Activated CD8-positive, alpha-beta memory T cell treated with anti-CD3 and anti-CD28 coated beads, Interleukin-2, amount 50 U/mL, for 1 hour (primary cell): ENCODE measurements at regions not wholly inside any gene's neighbourhood (a gene's known extent, or its start where the extent isn't known, plus 50 kb on each side); places are given as distances from the start of the nearest gene placed in this dataset.

Experiments used
- DNase-seq: peaks from one replicate; pipeline ENCODE4 v3.0.0-alpha.2; 2020; ENCODE audit errors: extremely low read depth

DNA sequence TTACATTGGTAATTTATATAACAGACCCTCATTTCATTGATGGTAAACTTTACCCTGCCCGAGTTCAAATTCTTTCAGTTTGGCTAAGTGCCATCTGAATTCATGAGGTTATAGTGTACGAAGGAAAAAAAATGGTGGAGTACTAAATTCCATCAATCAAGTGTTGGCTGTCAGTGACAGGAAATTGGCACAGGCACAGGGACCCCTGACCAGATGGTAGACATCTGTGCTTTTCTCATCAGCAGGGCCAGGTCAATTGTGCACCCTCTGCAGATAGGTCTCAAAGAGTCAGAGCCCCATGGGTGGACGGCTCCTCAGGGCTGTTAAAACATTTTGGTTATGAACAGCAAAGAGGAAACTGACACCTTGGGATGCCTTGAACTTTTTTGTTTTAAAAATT, 439.2 kb downstream of the SETBP1 start:
- no peak for DNase-seq

DNA sequence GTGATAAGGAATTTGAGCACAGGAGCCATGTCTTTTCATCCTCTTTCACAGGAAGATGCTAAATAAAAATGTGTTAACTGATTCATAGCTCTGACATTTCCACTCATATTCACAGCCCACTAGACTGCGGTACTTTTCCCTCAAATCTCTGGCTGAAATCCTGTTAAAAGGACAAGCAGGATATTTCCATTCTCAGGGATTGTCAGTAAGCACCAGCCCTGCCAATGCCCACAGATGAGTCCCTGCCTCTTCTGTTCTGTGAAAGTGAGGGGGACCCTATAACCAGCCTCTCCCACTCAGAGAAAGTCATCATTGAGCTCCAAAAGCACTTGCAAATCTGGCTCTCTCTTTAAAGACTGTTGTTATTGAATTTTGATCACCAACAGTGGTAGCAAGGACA, 440.5 kb downstream of the SETBP1 start:
- no peak for DNase-seq

GRCh38 chr18:45122506-45122905, 441.8 kb downstream of the SETBP1 start:
- no peak for DNase-seq

DNA sequence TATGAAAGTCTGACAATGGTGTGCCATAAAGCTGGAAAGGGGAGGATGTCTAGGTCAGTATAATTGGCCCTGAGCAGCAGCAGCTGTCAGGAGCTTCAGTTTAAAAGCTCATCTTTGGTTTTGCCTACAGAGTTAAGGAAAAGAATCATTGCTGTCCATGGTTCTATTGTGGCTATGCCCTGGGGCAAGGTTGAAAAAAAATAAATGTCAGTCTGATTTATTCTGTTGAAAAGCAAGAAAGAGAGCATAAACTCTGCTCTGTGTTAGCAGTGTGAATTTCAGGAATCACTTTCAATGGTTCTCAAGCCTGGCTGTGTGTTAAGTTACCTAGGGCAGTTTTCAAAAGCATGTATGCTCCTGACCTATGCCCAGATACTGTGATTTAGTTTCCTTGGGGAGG, 446.7 kb downstream of the SETBP1 start:
- DNase-seq, result no peak

- DNase-seq, result no peak
Observed at GRCh38 chr18:45133276-45133675, 452.6 kb downstream of the SETBP1 start.

GRCh38 chr18:45136381-45137086, 455.8 kb downstream of the SETBP1 start:
- DNase-seq, result no peak

- no peak for DNase-seq
Observed at GRCh38 chr18:45137087-45137419, 456.4 kb downstream of the SETBP1 start.

DNA sequence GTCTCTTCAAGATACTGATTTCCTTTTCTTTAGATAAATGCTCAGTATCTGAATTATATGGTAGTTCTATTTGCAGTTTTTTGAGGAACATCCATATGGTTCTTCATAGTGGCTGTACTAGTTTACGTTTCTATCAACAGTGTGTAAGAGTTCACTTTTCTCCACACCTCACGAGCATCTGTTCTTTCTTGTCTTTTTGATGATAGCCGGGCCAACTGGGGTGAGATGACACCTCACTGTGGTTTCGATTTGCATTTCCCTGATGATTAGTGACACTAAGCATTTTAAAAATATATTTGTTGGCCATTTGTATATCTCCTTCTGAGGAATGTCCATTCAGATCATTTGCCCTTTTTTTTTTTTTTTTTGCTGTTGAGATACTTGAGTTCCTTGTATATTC, 458.8 kb downstream of the SETBP1 start:
- DNase-seq, result no peak

DNA sequence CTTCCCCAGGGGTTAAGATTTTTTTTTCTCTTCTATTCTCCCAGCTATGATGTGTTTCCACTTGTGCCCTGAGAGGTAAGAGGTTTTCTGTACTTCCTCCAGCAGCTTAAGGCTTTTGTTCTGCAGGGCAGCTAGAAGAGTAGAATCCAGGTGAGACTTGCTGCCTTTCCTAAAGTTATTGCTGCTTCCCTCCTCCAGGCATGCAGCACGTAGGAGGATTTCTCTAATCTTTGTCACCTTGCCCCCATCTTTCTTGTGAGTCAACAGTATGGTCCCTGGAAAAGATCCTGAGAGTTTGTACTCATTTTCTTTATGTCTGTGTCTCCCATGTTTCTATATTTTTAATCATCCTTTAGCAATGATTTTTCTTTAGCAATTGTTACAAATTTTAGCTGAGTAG, 462.2 kb downstream of the SETBP1 start:
- DNase-seq, result no peak

GRCh38 chr18:45149712-45150111, 465.6 kb upstream of the SLC14A2 start:
- DNase-seq, result no peak

- no peak for DNase-seq
Observed at GRCh38 chr18:45151645-45152044, 463.6 kb upstream of the SLC14A2 start.

DNA sequence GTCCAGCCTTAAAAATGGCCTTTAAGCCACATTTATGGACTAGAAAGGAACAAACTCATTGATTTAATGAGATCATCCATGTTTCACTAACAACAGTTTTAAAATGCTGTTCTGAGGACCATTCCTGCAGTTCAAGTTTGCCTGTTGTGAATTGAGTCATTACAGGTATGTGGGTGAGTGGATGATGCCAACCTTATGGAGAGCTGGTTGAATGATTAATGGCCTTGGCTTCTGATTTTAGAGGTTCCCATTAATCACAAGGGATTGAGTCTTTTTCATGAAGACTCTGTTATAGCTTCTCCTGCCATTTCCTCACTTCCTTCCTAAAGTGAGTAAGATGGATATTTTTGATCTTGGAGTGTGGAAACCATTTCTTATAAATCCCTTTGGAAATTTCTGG, 459.8 kb upstream of the SLC14A2 start:
- DNase-seq, result no peak

DNA sequence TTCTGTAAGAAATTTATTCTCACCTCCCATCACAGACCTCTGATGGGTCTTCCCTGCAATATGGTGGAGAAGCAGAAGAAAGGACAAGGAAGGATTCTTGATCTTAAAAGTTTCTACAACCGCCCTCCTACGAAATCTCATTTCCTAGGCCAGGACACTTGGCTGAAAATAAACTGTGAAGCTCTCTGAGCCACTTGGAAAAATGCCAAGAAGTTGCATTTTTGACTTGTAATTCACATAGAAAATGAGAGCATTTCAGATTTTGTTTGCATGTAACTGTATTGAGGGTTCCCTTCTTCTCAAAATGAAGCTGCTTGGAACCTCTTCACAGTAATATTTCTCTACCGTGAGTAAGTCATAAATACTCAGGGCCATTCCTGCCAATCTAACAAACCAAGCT, 458.3 kb upstream of the SLC14A2 start:
- no peak for DNase-seq

DNA sequence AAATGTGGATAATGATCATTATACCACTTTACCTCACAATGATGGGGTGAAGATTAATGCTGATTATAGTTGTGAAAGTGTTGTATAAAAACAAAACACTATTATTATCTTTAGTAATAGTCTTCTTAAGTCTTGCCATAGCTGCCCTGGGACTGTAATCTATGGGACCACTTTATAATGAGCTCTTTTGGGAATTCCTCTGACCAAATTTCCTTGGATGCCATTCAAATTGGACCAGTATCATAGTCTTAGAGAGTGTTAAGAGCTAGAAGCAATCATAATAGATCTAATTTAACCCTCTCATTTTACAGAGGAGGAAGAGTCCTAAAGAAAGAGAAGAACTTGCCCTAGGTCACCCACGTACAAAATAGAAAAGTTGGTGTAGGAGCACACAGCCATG, 457.7 kb upstream of the SLC14A2 start:
- no peak for DNase-seq

DNA sequence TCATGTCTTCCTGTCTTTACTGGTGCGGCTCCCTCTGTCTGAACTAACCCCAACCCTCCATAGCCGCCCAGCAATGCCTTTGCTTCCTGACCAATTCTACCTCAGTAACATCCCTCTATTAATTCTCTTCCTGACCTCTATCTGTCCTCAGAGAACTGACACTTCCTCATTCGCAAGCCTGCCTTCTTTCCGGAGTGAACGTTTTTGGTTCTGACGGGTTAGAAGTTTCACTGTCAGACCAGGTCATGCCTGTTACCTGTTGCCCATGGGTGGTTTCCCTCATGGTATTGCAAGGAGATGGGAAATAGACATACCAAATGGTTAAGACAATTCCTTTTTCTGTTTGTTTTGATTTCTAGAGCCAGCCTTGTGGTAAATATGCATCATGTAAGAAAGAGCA, 453.4 kb upstream of the SLC14A2 start:
- no peak for DNase-seq

DNA sequence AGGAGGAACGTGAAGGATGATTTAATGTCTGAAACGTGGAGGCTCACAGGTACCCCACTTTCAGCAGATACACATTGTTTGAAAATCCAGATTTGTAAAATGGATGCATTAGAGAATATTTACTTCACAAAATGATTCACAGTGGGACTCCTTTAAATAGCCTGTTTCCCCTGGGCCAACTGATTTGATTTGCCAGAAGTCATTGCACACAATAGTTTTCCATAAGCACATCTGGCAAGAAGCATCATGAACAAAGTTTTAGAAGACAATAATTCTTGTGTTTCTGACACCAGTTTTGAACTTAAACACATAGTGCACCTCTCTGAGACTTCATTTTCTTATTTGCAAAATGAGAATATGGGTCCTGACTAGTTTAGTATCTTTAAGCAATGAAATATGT, 451.4 kb upstream of the SLC14A2 start:
- DNase-seq, result no peak

DNA sequence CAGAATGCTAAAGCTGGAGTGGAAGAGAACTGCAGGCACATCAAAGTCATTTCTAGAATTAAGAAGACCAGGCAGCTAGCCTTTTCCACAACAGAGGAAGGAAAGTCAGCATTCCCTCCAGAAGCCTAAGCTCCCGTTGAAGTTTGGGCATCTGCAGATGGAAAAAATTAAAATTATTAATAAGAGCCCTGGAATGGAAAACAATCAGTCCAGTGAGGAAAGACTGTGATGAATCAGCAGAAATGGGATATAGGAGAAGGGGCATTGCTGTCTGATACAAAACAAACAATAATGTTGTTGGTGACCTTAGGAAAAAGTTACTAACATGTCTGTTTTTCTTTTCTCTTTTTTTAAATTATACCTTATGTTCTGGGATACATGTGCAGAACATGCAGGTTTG, 450.7 kb upstream of the SLC14A2 start:
- DNase-seq, result no peak

GRCh38 chr18:45165176-45165713, 450.0 kb upstream of the SLC14A2 start:
- DNase-seq, result no peak

DNA sequence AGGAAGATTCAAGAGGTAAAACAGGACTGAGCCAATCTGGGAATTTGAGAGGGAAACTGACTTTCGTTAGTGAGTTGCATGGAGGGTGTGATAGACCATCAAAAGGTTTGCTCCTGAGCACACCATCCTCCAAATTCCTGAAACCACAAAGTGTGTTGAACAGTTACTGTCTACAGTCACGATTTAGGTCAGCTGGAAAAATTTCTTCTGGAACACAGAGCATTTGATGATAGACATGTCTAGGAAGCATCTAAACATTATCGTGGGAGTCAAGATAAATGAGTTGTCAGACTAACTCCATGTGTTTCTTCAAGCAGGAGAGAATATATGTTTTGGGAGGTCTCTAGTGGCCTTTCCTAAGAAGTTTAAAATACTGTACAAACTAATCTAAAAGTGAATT, 449.4 kb upstream of the SLC14A2 start:
- DNase-seq, result no peak

GRCh38 chr18:45166341-45166835, 448.9 kb upstream of the SLC14A2 start:
- DNase-seq, result no peak

DNA sequence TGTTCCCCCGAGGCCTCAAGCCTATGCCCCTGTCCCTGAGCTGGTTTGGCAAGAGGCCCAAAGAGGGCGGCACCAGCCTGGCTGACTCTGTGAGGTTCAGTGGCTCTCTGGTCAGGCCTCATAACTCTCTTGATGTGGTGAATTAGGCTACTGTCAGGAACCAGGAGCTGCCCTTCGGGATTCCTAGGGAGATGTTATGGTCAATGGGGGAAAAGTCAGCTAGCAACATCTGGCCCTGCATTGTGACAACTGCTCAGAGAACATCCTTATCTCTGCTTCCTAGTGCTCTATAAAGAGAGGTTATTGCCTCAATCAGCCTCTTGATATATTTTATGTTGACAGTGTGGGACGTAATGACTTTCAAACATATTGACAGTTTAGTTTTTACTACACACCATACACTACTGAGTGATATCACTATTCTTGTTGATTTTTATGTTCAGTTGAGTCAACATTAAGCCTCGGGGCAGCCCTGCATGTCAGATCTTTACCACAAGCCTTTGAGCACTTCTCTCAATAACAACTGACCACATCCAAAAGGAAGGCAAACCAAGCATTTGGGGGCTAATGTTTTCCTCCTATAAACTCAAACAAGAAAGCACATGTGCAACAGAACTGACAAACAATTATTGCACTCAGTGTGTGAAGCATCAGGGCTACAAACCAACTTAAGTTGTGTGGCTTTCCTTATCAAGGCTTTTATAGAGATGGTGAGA, 448.3 kb upstream of the SLC14A2 start:
- DNase-seq, result no peak

GRCh38 chr18:45167631-45168280, 447.5 kb upstream of the SLC14A2 start:
- no peak for DNase-seq
